HL-60/S4 (cell line): ENCODE measurements at regions not wholly inside any gene's neighbourhood (a gene's known extent, or its start where the extent isn't known, plus 50 kb on each side); places are given as distances from the start of the nearest gene placed in this dataset.

ENCODE experiments used
- in situ Hi-C: fragments of 300-500 bp; cut with MboI; formaldehyde crosslinking; loops from 2 replicates; pipeline ENCODE4 v1.14.3; 2022; ENCODE audit warnings: low sequenced_read_pairs

- in situ Hi-C loops, result no loop called here
Observed at GRCh38 chr18:29644276-29644675, 1398.3 kb downstream of the DSC3 start.

- in situ Hi-C loops, result no loop called here
Observed at GRCh38 chr18:29629493-29630036, 1413.0 kb downstream of the DSC3 start.

- in situ Hi-C loops, result no loop called here
Observed at GRCh38 chr18:29626094-29626493, 1416.4 kb downstream of the DSC3 start.

GRCh38 chr18:29616867-29617266 lies 1425.7 kb downstream of the DSC3 start:
- in situ Hi-C loops, result no loop called here

- in situ Hi-C loops, result no loop called here
Observed at GRCh38 chr18:29608982-29609381, 1432.1 kb upstream of the CDH2 start.

GRCh38 chr18:29605365-29605764 lies 1428.4 kb upstream of the CDH2 start:
- in situ Hi-C loops, result no loop called here

- in situ Hi-C loops, result no loop called here
Observed at GRCh38 chr18:29596959-29597358, 1420.0 kb upstream of the CDH2 start.

- in situ Hi-C loops, result no loop called here
Observed at GRCh38 chr18:29594493-29594892, 1417.6 kb upstream of the CDH2 start.

GRCh38 chr18:29588446-29589100 lies 1411.6 kb upstream of the CDH2 start:
- in situ Hi-C loops, result no loop called here

- in situ Hi-C loops, result no loop called here
Observed at GRCh38 chr18:29586210-29586609, 1409.3 kb upstream of the CDH2 start.

GRCh38 chr18:29560270-29560669 lies 1383.3 kb upstream of the CDH2 start:
- in situ Hi-C loops, result no loop called here

GRCh38 chr18:29556070-29556469 lies 1379.1 kb upstream of the CDH2 start:
- in situ Hi-C loops, result no loop called here

GRCh38 chr18:29549759-29550158 lies 1372.8 kb upstream of the CDH2 start:
- in situ Hi-C loops, result no loop called here

- in situ Hi-C loops, result no loop called here
Observed at GRCh38 chr18:29547626-29548025, 1370.7 kb upstream of the CDH2 start.

GRCh38 chr18:29540548-29540947 lies 1363.6 kb upstream of the CDH2 start:
- in situ Hi-C loops, result no loop called here

GRCh38 chr18:29531746-29532145 lies 1354.8 kb upstream of the CDH2 start:
- in situ Hi-C loops, result no loop called here

GRCh38 chr18:29523371-29523770 lies 1346.4 kb upstream of the CDH2 start:
- in situ Hi-C loops, result no loop called here

GRCh38 chr18:29512761-29513160 lies 1335.8 kb upstream of the CDH2 start:
- in situ Hi-C loops, result no loop called here

- in situ Hi-C loops, result no loop called here
Observed at GRCh38 chr18:29512203-29512602, 1335.3 kb upstream of the CDH2 start.

- in situ Hi-C loops, result no loop called here
Observed at GRCh38 chr18:29501952-29502351, 1325.0 kb upstream of the CDH2 start.

GRCh38 chr18:29496152-29496680 lies 1319.3 kb upstream of the CDH2 start:
- in situ Hi-C loops, result no loop called here

- in situ Hi-C loops, result no loop called here
Observed at GRCh38 chr18:29494371-29494770, 1317.4 kb upstream of the CDH2 start.

GRCh38 chr18:29491907-29492306 lies 1315.0 kb upstream of the CDH2 start:
- in situ Hi-C loops, result no loop called here
